SU-DHL-6 (cell line): ENCODE measurements at regions not wholly inside any gene's neighbourhood (a gene's known extent, or its start where the extent isn't known, plus 50 kb on each side); places are given as distances from the start of the nearest gene placed in this dataset.

Experiments
- H2AFZ ChIP-seq: fragments of 200-600 bp; sonication (generic); 2 replicates; pipeline ENCODE4 v1.6.1; 2014; ENCODE audit warnings: low read depth, mild to moderate bottlenecking, moderate library complexity, mixed read lengths, antibody characterized with exemption, low read length; ENCODE audit not compliant: severe bottlenecking
- H3F3A ChIP-seq: fragments of 200-600 bp; shearing (Covaris generic); 2 replicates; pipeline ENCODE4 v1.6.0; 2016; ENCODE audit warnings: antibody characterized with exemption, mild to moderate bottlenecking; ENCODE audit not compliant: insufficient read depth
- H3K27ac ChIP-seq: fragments of 200-600 bp; sonication (generic); 2 replicates; pipeline ENCODE4 v1.5.1; 2016; ENCODE audit warnings: low read depth, mild to moderate bottlenecking, low read length, moderate library complexity, mixed read lengths
- H3K27me3 ChIP-seq: fragments of 200-600 bp; sonication (generic), shearing (Covaris generic); 2 replicates; pipeline ENCODE4 v1.6.0; 2014; ENCODE audit warnings: mild to moderate bottlenecking, low read length
- H3K36me3 ChIP-seq: fragments of 200-600 bp; sonication (generic); 2 replicates; pipeline ENCODE4 v1.6.1; 2014; ENCODE audit warnings: mild to moderate bottlenecking, low read length, mixed read lengths
- H3K4me2 ChIP-seq: fragments of 300-600, 200-600 bp; shearing (Covaris generic), sonication (generic); 2 replicates; pipeline ENCODE4 v1.6.0; 2014; ENCODE audit warnings: low read length, low read depth, mild to moderate bottlenecking; ENCODE audit not compliant: poor library complexity, severe bottlenecking
- H3K4me3 ChIP-seq: fragments of 200-600 bp; sonication (generic); 2 replicates; pipeline ENCODE4 v1.5.1; 2014; ENCODE audit warnings: antibody characterized with exemption, low read length, mild to moderate bottlenecking, mixed read lengths; ENCODE audit not compliant: insufficient read depth, poor library complexity, severe bottlenecking
- H3K79me2 ChIP-seq: fragments of 200-600 bp; sonication (generic); 2 replicates; pipeline ENCODE4 v1.6.1; 2014; ENCODE audit warnings: mild to moderate bottlenecking, low read length, moderate library complexity; ENCODE audit not compliant: insufficient read depth
- H3K9ac ChIP-seq: fragments of 200-600 bp; sonication (generic); 2 replicates; pipeline ENCODE4 v1.7.0; 2014; ENCODE audit warnings: mild to moderate bottlenecking, low read length
- H3K9me2 ChIP-seq: fragments of 200-600 bp; sonication (generic); replicated peaks from 2 replicates; pipeline ENCODE4 v1.6.1; 2014; ENCODE audit warnings: low read length; ENCODE audit not compliant: insufficient read depth
- H3K9me3 ChIP-seq: fragments of 200-600 bp; sonication (generic); 2 replicates; pipeline ENCODE4 v1.6.1; 2014; ENCODE audit warnings: low read length, mixed read lengths; ENCODE audit not compliant: insufficient read depth
- H4K20me1 ChIP-seq: fragments of 200-600 bp; sonication (generic); 2 replicates; pipeline ENCODE4 v1.6.1; 2014; ENCODE audit warnings: low read depth, mild to moderate bottlenecking, antibody characterized with exemption, low read length, moderate library complexity, mixed read lengths
- CTCF ChIP-seq: fragments of 200-600 bp; sonication (generic); IDR thresholded peaks from one replicate; pipeline ENCODE4 v1.5.1; 2017; ENCODE audit warnings: antibody characterized with exemption, mild to moderate bottlenecking, low read length, moderate library complexity; ENCODE audit not compliant: insufficient read depth, poor library complexity, severe bottlenecking
- EZH2phosphoT487 ChIP-seq: fragments of 200-600 bp; sonication (generic), shearing (Covaris generic); conservative IDR thresholded peaks from 2 replicates; pipeline ENCODE4 v1.6.1; 2018; ENCODE audit warnings: mild to moderate bottlenecking, antibody characterized with exemption, low read length, moderate library complexity, mixed read lengths

- Histone ChIP-seq H3K9me2 (no peaks in the 10 kb centered on the region), H4K20me1 (no peaks in the 10 kb centered on the region), H3K36me3 (no peaks in the 10 kb centered on the region), H2AFZ (no peak overlapping the region), H3K9ac (no peak overlapping the region), H3K9me3 (no peaks in the 10 kb centered on the region), H3K27me3 (no peaks in the 10 kb centered on the region), H3F3A (no peaks in the 10 kb centered on the region), H3K79me2 (no peaks in the 10 kb centered on the region), H3K27ac (no peak overlapping the region), H3K4me3 (no peak overlapping the region), H3K4me2 (no peak overlapping the region)
- no peak for TF ChIP-seq EZH2phosphoT487
Measured at GRCh38 chr5:124093658-124094057, 581.7 kb downstream of the CSNK1G3 start.

- no peak overlapping the region for H3K9ac ChIP-seq
- no peak overlapping the region for H3K27ac ChIP-seq
- H3K4me2 ChIP-seq, result no peak overlapping the region
- no peaks in the 10 kb centered on the region for H3K9me3 ChIP-seq
- H3K36me3 ChIP-seq, result no peaks in the 10 kb centered on the region
- H3K4me3 ChIP-seq, result no peak overlapping the region
- no peaks in the 10 kb centered on the region for H3K27me3 ChIP-seq
- no peaks in the 10 kb centered on the region for H3K9me2 ChIP-seq
- H3F3A ChIP-seq, result no peaks in the 10 kb centered on the region
- H4K20me1 ChIP-seq, result no peaks in the 10 kb centered on the region
- H2AFZ ChIP-seq, result no peak overlapping the region
- TF ChIP-seq CTCF (no peak), EZH2phosphoT487 (no peak)
- no peaks in the 10 kb centered on the region for H3K79me2 ChIP-seq
Measured at GRCh38 chr5:124090115-124090514, 578.1 kb downstream of the CSNK1G3 start.

DNA sequence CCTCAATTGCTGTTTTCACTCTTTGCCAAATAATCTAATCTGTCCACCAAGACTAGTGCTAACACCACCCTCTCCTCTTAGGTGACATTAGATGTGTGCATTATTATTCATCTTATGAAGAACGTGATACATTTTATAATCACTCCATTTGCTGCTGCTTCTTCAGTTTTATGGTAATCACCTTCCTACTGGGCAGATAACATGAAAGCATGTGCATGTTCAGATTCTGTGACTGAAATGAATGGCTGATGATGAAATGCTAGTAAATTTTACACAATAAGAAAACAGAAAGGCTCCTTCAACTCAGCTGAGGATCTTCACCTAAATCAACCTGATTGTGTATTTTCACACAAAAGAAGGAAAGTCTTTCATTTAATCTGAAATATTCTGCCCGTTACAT is 577.6 kb downstream of the CSNK1G3 start:
- TF ChIP-seq EZH2phosphoT487, result no peak
- TF ChIP-seq CTCF, result no peak
- Histone ChIP-seq H3K27me3 (no peaks in the 10 kb centered on the region), H3K27ac (no peak overlapping the region), H4K20me1 (no peaks in the 10 kb centered on the region), H3K9me2 (no peaks in the 10 kb centered on the region), H3K9ac (no peak overlapping the region), H3K4me2 (no peak overlapping the region), H3K9me3 (no peaks in the 10 kb centered on the region), H3K36me3 (no peaks in the 10 kb centered on the region), H2AFZ (no peak overlapping the region), H3K79me2 (no peaks in the 10 kb centered on the region), H3F3A (no peaks in the 10 kb centered on the region), H3K4me3 (no peak overlapping the region)

DNA sequence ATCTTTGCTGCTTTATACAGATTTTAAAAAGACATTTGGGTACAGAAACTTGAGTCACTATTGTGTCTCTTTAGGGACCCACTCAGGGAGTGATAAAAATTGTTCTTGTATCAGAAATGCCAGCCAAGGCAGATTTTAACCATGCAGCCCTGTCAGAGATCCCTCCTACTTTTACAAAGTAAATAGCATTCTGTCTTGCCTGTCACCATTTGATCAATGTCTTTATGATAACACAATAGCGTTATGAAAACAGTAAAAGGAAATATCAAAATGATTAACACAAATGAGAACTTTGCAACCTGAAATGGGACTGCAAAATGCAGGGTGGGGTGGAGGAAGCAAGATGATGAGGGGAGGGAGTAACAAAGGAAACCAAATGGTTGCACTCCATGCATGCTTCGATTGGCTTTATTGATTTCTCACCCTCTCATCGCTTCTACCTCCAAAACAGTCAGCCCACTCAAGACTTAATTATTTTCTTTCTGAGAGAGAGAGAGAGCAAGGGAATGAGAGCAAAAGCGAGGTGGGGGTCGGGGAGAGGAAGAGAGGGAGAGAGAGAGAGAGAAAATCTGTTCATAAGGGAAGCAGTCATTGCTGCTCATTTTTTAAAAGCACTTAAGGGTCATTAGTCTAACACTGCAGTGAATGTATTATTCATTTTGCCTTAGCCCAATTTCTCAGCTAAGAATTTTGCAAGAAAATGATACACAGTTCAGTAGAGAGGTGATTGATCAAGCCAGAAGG is 576.5 kb downstream of the CSNK1G3 start:
- no peaks in the 10 kb centered on the region for H4K20me1 ChIP-seq
- no peaks in the 10 kb centered on the region for H3F3A ChIP-seq
- no peaks in the 10 kb centered on the region for H3K9me2 ChIP-seq
- H3K9me3 ChIP-seq, result no peaks in the 10 kb centered on the region
- no peaks in the 10 kb centered on the region for H3K79me2 ChIP-seq
- no peak overlapping the region for H3K27ac ChIP-seq
- no peaks in the 10 kb centered on the region for H3K36me3 ChIP-seq
- no peak overlapping the region for H2AFZ ChIP-seq
- no peaks in the 10 kb centered on the region for H3K27me3 ChIP-seq
- H3K4me2 ChIP-seq, result no peak overlapping the region
- H3K4me3 ChIP-seq, result no peak overlapping the region
- no peak overlapping the region for H3K9ac ChIP-seq
- no peak for TF ChIP-seq EZH2phosphoT487
